Gastroesophageal sphincter (tissue), 3 donors: ENCODE measurements at regions not wholly inside any gene's neighbourhood (a gene's known extent, or its start where the extent isn't known, plus 50 kb on each side); places are given as distances from the start of the nearest gene placed in this dataset.

Experiments
- EP300 ChIP-seq: sonication (generic); formaldehyde crosslinking; IDR thresholded peaks from one replicate; pipeline ENCODE4 v1.6.1; 2017; ENCODE audit warnings: antibody characterized with exemption, mild to moderate bottlenecking
- TF ChIP-seq, protein P1 (sequence below), 4 experiments: fragments of 200-600 bp in 2 of 4; fragments of 450-650 bp in 2 of 4; sonication (generic) in 1 of 4; IDR thresholded peaks; one replicate each; pipeline ENCODE4 v1.5.1; 2017 to 2019; ENCODE audit warnings: antibody characterized with exemption in 4 of 4, mild to moderate bottlenecking in 2 of 4, moderate library complexity in 2 of 4

DNA sequence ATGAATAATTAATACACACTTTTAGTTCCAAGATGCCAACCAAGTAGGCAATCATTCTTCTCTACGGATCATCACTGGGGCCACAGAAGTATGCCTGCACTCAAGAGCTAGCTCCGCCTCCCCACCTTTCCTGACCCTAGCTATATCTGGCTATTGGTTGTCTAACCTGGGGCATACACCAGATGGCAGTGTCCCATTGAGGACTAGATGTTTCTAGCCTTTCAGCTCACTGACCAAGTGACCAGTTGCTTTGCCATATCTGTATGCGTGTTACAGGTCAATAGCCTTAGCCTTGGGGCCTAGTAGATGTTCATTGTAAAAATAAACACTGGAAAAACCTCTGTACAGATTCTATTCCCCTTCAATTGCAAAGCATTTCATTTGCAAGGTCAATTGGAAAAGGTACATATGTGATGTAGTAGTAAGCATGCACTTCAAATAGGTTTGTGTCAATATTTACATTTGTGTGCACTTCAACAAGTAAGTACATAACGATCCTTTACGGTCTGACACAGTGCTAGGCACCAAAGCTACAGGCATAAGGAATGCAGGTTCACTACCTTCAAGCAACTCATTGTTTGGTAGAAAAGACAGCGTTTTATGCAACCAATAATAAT is 521.7 kb downstream of the PPARGC1A start:
- no peak for TF ChIP-seq EP300
- TF ChIP-seq, protein P1, sequence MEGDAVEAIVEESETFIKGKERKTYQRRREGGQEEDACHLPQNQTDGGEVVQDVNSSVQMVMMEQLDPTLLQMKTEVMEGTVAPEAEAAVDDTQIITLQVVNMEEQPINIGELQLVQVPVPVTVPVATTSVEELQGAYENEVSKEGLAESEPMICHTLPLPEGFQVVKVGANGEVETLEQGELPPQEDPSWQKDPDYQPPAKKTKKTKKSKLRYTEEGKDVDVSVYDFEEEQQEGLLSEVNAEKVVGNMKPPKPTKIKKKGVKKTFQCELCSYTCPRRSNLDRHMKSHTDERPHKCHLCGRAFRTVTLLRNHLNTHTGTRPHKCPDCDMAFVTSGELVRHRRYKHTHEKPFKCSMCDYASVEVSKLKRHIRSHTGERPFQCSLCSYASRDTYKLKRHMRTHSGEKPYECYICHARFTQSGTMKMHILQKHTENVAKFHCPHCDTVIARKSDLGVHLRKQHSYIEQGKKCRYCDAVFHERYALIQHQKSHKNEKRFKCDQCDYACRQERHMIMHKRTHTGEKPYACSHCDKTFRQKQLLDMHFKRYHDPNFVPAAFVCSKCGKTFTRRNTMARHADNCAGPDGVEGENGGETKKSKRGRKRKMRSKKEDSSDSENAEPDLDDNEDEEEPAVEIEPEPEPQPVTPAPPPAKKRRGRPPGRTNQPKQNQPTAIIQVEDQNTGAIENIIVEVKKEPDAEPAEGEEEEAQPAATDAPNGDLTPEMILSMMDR (IDR thresholded peaks at IDR 0.05), result peak in 1 of 4 experiments; percentile 42
